H1 (cell line): ENCODE measurements at regions not wholly inside any gene's neighbourhood (a gene's known extent, or its start where the extent isn't known, plus 50 kb on each side); places are given as distances from the start of the nearest gene placed in this dataset.

Source experiments
- CTCF ChIA-PET: fragments of 300-600 bp; sonication (Branson Sonifier 250); formaldehyde crosslinking; loops from one replicate; lab custom pipeline; 2021; ENCODE audit not compliant: partially characterized antibody; lab: Charles Lee
- POLR2A ChIA-PET: fragments of 300-600 bp; sonication (Branson Sonifier 250); formaldehyde crosslinking; loops from one replicate; lab custom pipeline; 2021; ENCODE audit warnings: inconsistent platforms; ENCODE audit not compliant: partially characterized antibody; lab: Charles Lee
- DNase-seq, 2 experiments: peaks; one replicate each; pipeline versions ENCODE4 v3.0.0 to v3.0.0-alpha.2; 2010 to 2022; ENCODE audit warnings: low spot score in 2 of 2, low read depth in 1 of 2, mixed read lengths in 1 of 2
- FAIRE-seq: peaks from 2 replicates; lab custom pipeline; 2011; peaks lifted over from hg19 to GRCh38; lab: Jason Lieb, UNC
- H2AFZ ChIP-seq: 2 replicates; pipeline ENCODE4 v1.8.1; 2012; ENCODE audit warnings: low read length, inconsistent platforms
- H2AK5ac ChIP-seq: 2 replicates; pipeline ENCODE4 v1.6.1; 2013; ENCODE audit warnings: low read depth, low read length
- H2BK120ac ChIP-seq: replicated peaks from 2 replicates; pipeline ENCODE3; 2013; ENCODE audit warnings: low read depth, low read length, inconsistent platforms
- H2BK12ac ChIP-seq: 2 replicates; pipeline ENCODE4 v1.6.1; 2013; ENCODE audit warnings: low read depth, low read length
- H2BK15ac ChIP-seq: 2 replicates; pipeline ENCODE4 v1.6.1; 2013; ENCODE audit warnings: low read length
- H2BK20ac ChIP-seq: 2 replicates; pipeline ENCODE4 v1.6.1; 2013; ENCODE audit warnings: low read length
- H2BK5ac ChIP-seq: 2 replicates; pipeline ENCODE4 v1.6.1; 2013; ENCODE audit warnings: low read depth, low read length
- H3K14ac ChIP-seq: 2 replicates; pipeline ENCODE4 v1.6.1; 2013; ENCODE audit warnings: inconsistent platforms; ENCODE audit not compliant: insufficient read length
- H3K18ac ChIP-seq: 2 replicates; pipeline ENCODE4 v1.6.1; 2013; ENCODE audit warnings: low read length; ENCODE audit errors: extremely low read depth
- H3K23ac ChIP-seq: 2 replicates; pipeline ENCODE4 v1.6.1; 2013; ENCODE audit warnings: inconsistent platforms; ENCODE audit not compliant: insufficient read length
- H3K23me2 ChIP-seq: 2 replicates; pipeline ENCODE4 v1.6.1; 2013; ENCODE audit warnings: low read depth, low read length
- H3K27ac ChIP-seq: 2 replicates; pipeline ENCODE4 v1.6.1; 2011; ENCODE audit warnings: low read depth, low read length, inconsistent platforms
- H3K27me3 ChIP-seq, 4 experiments: replicated peaks in 1 of 4; 1 replicate in 1 of 4; 2 replicates in 3 of 4; pipeline versions ENCODE4 v1.6.1 to v1.8.1; 2011 to 2013; ENCODE audit warnings: low read length in 3 of 4, mild to moderate bottlenecking in 3 of 4, inconsistent platforms in 2 of 4, mixed read lengths in 2 of 4, moderate library complexity in 1 of 4; ENCODE audit not compliant: control insufficient read depth in 3 of 4, insufficient read depth in 3 of 4; ENCODE audit errors: extremely low read depth in 1 of 4
- H3K36me3 ChIP-seq, 4 experiments: 2 replicates each; pipeline versions ENCODE4 v1.6.1 to v1.8.1; 2011 to 2013; ENCODE audit warnings: mild to moderate bottlenecking in 4 of 4, low read length in 3 of 4, moderate library complexity in 2 of 4, control low read depth in 1 of 4, inconsistent platforms in 1 of 4; ENCODE audit not compliant: insufficient read depth in 4 of 4, control insufficient read depth in 2 of 4
- H3K4ac ChIP-seq: replicated peaks from 2 replicates; pipeline ENCODE3; 2013; ENCODE audit warnings: low read length, low read depth, mixed read lengths, inconsistent platforms; ENCODE audit not compliant: insufficient read length
- H3K4me1 ChIP-seq, 4 experiments: replicated peaks in 1 of 4; 1 replicate in 1 of 4; 2 replicates in 3 of 4; pipeline versions ENCODE4 v1.6.1 to v1.8.1; 2011 to 2013; ENCODE audit warnings: low read length in 3 of 4, inconsistent platforms in 2 of 4, mixed read lengths in 1 of 4; ENCODE audit not compliant: insufficient read depth in 4 of 4, control insufficient read depth in 3 of 4
- H3K4me2 ChIP-seq, 2 experiments: 2 replicates each; pipeline versions ENCODE4 v1.6.1 to v1.8.1; 2011 to 2013; ENCODE audit warnings: low read depth in 2 of 2, low read length in 2 of 2, control low read depth in 1 of 2, inconsistent platforms in 1 of 2, mild to moderate bottlenecking in 1 of 2; ENCODE audit not compliant: insufficient read depth in 1 of 2
- H3K4me3 ChIP-seq, 4 experiments: fragments of 200-600, 300-600 bp in 1 of 4; sonication (generic), shearing (Covaris generic), sonication (Bioruptor Twin) in 1 of 4; 2 replicates each; pipeline versions ENCODE4 v1.5.1 to v1.8.1; 2011 to 2016; ENCODE audit warnings: low read length in 4 of 4, low read depth in 3 of 4, control low read depth in 2 of 4, inconsistent platforms in 2 of 4, mild to moderate bottlenecking in 2 of 4, mixed read lengths in 1 of 4, moderate library complexity in 1 of 4; ENCODE audit not compliant: insufficient read depth in 2 of 4; ENCODE audit errors: extremely low read depth in 1 of 4
- H3K56ac ChIP-seq: replicated peaks from 2 replicates; pipeline ENCODE3; 2013; ENCODE audit warnings: low read depth, mild to moderate bottlenecking, mixed read lengths, low read length, inconsistent platforms; ENCODE audit not compliant: insufficient read length
- H3K79me1 ChIP-seq: 2 replicates; pipeline ENCODE4 v1.6.1; 2013; ENCODE audit warnings: low read depth, low read length, control low read depth
- H3K79me2 ChIP-seq, 2 experiments: 2 replicates each; pipeline versions ENCODE4 v1.6.1 to v1.8.1; 2012 to 2013; ENCODE audit warnings: low read length in 2 of 2, mild to moderate bottlenecking in 2 of 2, inconsistent platforms in 1 of 2; ENCODE audit not compliant: insufficient read depth in 2 of 2, control insufficient read depth in 1 of 2
- H3K9ac ChIP-seq, 4 experiments: replicated peaks in 1 of 4; 1 replicate in 1 of 4; 2 replicates in 3 of 4; pipeline versions ENCODE4 v1.6.1 to v1.8.1; 2011 to 2013; ENCODE audit warnings: low read depth in 3 of 4, low read length in 3 of 4, control low read depth in 2 of 4, mild to moderate bottlenecking in 2 of 4, moderate library complexity in 2 of 4, inconsistent platforms in 1 of 4; ENCODE audit errors: extremely low read depth in 1 of 4
- H3K9me3 ChIP-seq, 2 experiments: 2 replicates each; pipeline versions ENCODE4 v1.6.1 to v1.8.1; 2012 to 2013; ENCODE audit warnings: mild to moderate bottlenecking in 2 of 2, moderate library complexity in 2 of 2, control low read depth in 1 of 2, inconsistent platforms in 1 of 2, low read depth in 1 of 2, low read length in 1 of 2, mixed read lengths in 1 of 2; ENCODE audit not compliant: insufficient read depth in 2 of 2
- H4K20me1 ChIP-seq, 2 experiments: replicated peaks in 1 of 2; 2 replicates each; pipeline versions ENCODE3 to v1.8.1; 2011 to 2013; ENCODE audit warnings: inconsistent platforms in 2 of 2, low read length in 2 of 2, mild to moderate bottlenecking in 1 of 2; ENCODE audit not compliant: insufficient read depth in 2 of 2, control insufficient read depth in 1 of 2
- H4K5ac ChIP-seq: 2 replicates; pipeline ENCODE4 v1.6.1; 2013; ENCODE audit warnings: low read length, low read depth, mixed read lengths, inconsistent platforms; ENCODE audit not compliant: insufficient read length
- H4K8ac ChIP-seq: 2 replicates; pipeline ENCODE4 v1.8.0; 2013; ENCODE audit warnings: mild to moderate bottlenecking, moderate library complexity, low read length, inconsistent platforms; ENCODE audit not compliant: insufficient read depth; ENCODE audit errors: extremely low read depth
- H4K91ac ChIP-seq: replicated peaks from 2 replicates; pipeline ENCODE3; 2013; ENCODE audit warnings: low read length, mixed read lengths, inconsistent platforms; ENCODE audit not compliant: insufficient read length
- JUND ChIP-seq: IDR thresholded peaks from 2 replicates; pipeline ENCODE4 v1.6.1; 2011; ENCODE audit warnings: mild to moderate bottlenecking, improper control_type of control experiment, low read length
- NANOG ChIP-seq: IDR thresholded peaks from 2 replicates; pipeline ENCODE4 v1.6.1; 2011; ENCODE audit warnings: low read length, low read depth, mild to moderate bottlenecking, inconsistent platforms; ENCODE audit not compliant: insufficient read depth, poor library complexity, severe bottlenecking
- PHF8 ChIP-seq: fragments of 200-600 bp; sonication (generic); conservative IDR thresholded peaks from 2 replicates; pipeline ENCODE4 v1.7.1; 2012; ENCODE audit warnings: low read depth, mild to moderate bottlenecking, inconsistent platforms, low read length, moderate library complexity
- WGBS, 2 experiments: shearing (Covaris generic) in 1 of 2; methylation state at CpG; one replicate each; pipeline versions ENCODE4 v1.1.6 to v1.1.7; 2013 to 2015; ENCODE audit warnings: low lambda C conversion rate in 2 of 2, mixed read lengths in 2 of 2, inconsistent platforms in 1 of 2, low coverage in 1 of 2, missing lambda C conversion rate in 1 of 2; ENCODE audit not compliant: insufficient replicate concordance in 2 of 2, insufficient coverage in 1 of 2, insufficient read length in 1 of 2; ENCODE audit errors: extremely low coverage in 1 of 2, missing lambda C conversion rate in 1 of 2; 5-methylcytosine and 5-hydroxymethylcytosine counted together

DNA sequence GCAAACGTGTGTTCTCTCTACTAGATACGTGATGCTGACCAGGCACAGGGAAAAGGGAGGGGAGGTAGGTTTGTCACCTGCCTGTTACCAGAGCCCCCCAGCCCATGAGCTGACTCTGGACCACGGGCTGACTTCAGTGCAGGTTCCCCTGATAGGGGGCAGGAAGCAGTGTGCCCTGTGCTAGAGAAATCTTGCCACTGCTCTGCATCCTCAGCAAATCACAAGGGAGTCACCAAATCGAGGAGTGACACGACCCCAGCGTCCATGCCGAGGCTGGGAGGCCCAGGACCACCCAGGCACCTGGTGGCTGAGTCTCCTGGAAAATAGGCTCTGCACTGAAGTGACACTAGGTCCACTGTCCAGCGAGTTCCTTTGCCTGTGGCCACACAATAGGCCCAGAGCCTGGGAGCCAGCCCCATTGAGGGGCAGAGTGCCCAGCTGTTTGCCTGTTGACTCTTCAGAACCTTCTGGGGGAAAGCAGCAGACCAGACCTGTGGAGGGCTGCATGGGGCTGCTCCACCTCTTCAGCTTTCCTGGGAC is 99.3 kb downstream of the CTTN start:
- Histone ChIP-seq H2AFZ (no peak overlapping the region), H2BK120ac (no peak overlapping the region), H4K5ac (no peak overlapping the region), H2BK5ac (no peak overlapping the region), H3K4me1 (peaks cover 0 to 3% (median 0%) of the 10 kb centered on the region in 4 experiments; a peak in 2 of 7 replicates), H3K14ac (no peak overlapping the region), H4K8ac (no peak overlapping the region), H3K4me2 (no peak overlapping the region), H3K23ac (no peak overlapping the region), H3K79me1 (no peaks in the 10 kb centered on the region), H2BK20ac (no peak overlapping the region), H3K4ac (no peak overlapping the region), H3K27ac (no peak overlapping the region), H3K79me2 (no peaks in the 10 kb centered on the region)
- WGBS, 2 experiments, result 83% methylated on average over 8 of the region's 8 CpGs; no CpG with 5 or more reads in 1 of the 2 experiments
- TF ChIP-seq JUND, result no peak
- TF ChIP-seq NANOG, result no peak
- no peak for TF ChIP-seq PHF8
- TF ChIP-seq, all 59 proteins: peak for 0
- Histone ChIP-seq H2AK5ac (no peak overlapping the region), H3K9ac (no peak overlapping the region), H3K56ac (no peak overlapping the region), H3K27me3 (no peaks in the 10 kb centered on the region), H2BK15ac (no peak overlapping the region), H3K36me3 (no peaks in the 10 kb centered on the region; a peak in 2 of 8 replicates), H3K18ac (no peak overlapping the region), H2BK12ac (no peak overlapping the region), H4K91ac (no peak overlapping the region), H3K9me3 (no peaks in the 10 kb centered on the region), H3K4me3 (no peak overlapping the region), H3K23me2 (no peaks in the 10 kb centered on the region), H4K20me1 (peaks cover 0 to 3% of the 10 kb centered on the region in 2 experiments)
- POLR2A ChIA-PET, result no interaction called here
- CTCF ChIA-PET, result interaction anchor here (1.0 to 4.5 kb wide), 3 partner anchors 12 to 28 kb away, joined by 3 to 16 read pairs (median 5); no protein-coding TSS in a partner anchor
- FAIRE-seq (no peak), DNase-seq (no peak)
